K562 (cell line): ENCODE measurements at regions not wholly inside any gene's neighbourhood (a gene's known extent, or its start where the extent isn't known, plus 50 kb on each side); places are given as distances from the start of the nearest gene placed in this dataset.

Source experiments
- ATAC-seq: fragments of 200-7000 bp; cut with Tn5 transposase; 3 replicates; pipeline ENCODE4 v1.9.1; 2020; ENCODE audit warnings: moderate library complexity
- BruUV-seq: library from RNA; stranded (reverse); fragments of 400-500 nt; replicated peaks from 2 replicates; lab custom pipeline; 2021; lab: Mats Ljungman, UMichigan
- CTCF ChIA-PET: fragments of 300-600 bp; formaldehyde crosslinking; extraction: SDS; loops from one replicate; lab custom pipeline; 2021; ENCODE audit warnings: low intra/inter-chr PET ratio; lab: Yijun Ruan, JAX
- POLR2A ChIA-PET: fragments of 300-600, 350-650 bp; sonication (Branson Sonifier 250); formaldehyde crosslinking; extraction: SDS; loops from one replicate; lab custom pipeline; 2021; ENCODE audit warnings: antibody characterized with exemption, inconsistent platforms; lab: Yijun Ruan, JAX
- DNase-seq, 4 experiments: peaks; one replicate each; pipeline versions ENCODE4 v3.0.0 to v3.0.0-alpha.2; 2011 to 2018; ENCODE audit warnings: low spot score in 3 of 4, mixed read lengths in 3 of 4; ENCODE audit errors: extremely low read depth in 1 of 4
- FAIRE-seq: peaks from 2 replicates; lab custom pipeline; 2011; peaks lifted over from hg19 to GRCh38; lab: Jason Lieb, UNC
- H2AFZ ChIP-seq: 2 replicates; pipeline ENCODE4 v1.6.0; 2011; ENCODE audit warnings: low read depth, low read length, control low read depth, inconsistent platforms
- H3K27ac ChIP-seq: fragments of 200-600 bp; 3 replicates; pipeline ENCODE4 v1.8.0; 2011; ENCODE audit warnings: low read depth, mild to moderate bottlenecking, control low read depth, inconsistent platforms, low read length, moderate library complexity, mixed read lengths; ENCODE audit errors: extremely low read depth
- H3K27me3 ChIP-seq, 2 experiments: fragments of 300-600 bp in 1 of 2; 2 replicates in 1 of 2; 3 replicates in 1 of 2; pipeline versions ENCODE4 v1.6.0 to v1.8.0; 2011; ENCODE audit warnings: inconsistent platforms in 2 of 2, low read length in 2 of 2, mild to moderate bottlenecking in 1 of 2, mixed read lengths in 1 of 2, moderate library complexity in 1 of 2; ENCODE audit not compliant: control insufficient read depth in 2 of 2, insufficient read depth in 2 of 2
- H3K36me3 ChIP-seq: fragments of 300-600 bp; 3 replicates; pipeline ENCODE4 v1.8.0; 2011; ENCODE audit warnings: mild to moderate bottlenecking, low read length, inconsistent platforms; ENCODE audit not compliant: control insufficient read depth, insufficient read depth
- H3K4me1 ChIP-seq, 2 experiments: fragments of 200-600 bp in 1 of 2; replicated peaks in 1 of 2; 2 replicates in 1 of 2; 3 replicates in 1 of 2; pipeline versions ENCODE4 v1.5.1 to v1.8.0; 2011; ENCODE audit warnings: inconsistent platforms in 2 of 2, low read length in 2 of 2, mild to moderate bottlenecking in 1 of 2, mixed read lengths in 1 of 2, moderate library complexity in 1 of 2; ENCODE audit not compliant: control insufficient read depth in 2 of 2, insufficient read depth in 2 of 2
- H3K4me2 ChIP-seq: 2 replicates; pipeline ENCODE4 v1.6.1; 2011; ENCODE audit warnings: low read length, control low read depth, inconsistent platforms, mixed read lengths; ENCODE audit not compliant: insufficient read depth
- H3K4me3 ChIP-seq: fragments of 200-600 bp; sonication (generic), shearing (Covaris generic); 2 replicates; pipeline ENCODE4 v1.5.1; 2016; ENCODE audit warnings: control low read depth, inconsistent platforms
- H3K79me2 ChIP-seq: fragments of 200-600 bp; 3 replicates; pipeline ENCODE4 v1.8.0; 2011; ENCODE audit warnings: low read length, inconsistent platforms; ENCODE audit not compliant: control insufficient read depth, insufficient read depth
- H3K9ac ChIP-seq, 2 experiments: 2 replicates each; pipeline versions ENCODE4 v1.6.0 to v1.6.1; 2011; ENCODE audit warnings: low read depth in 2 of 2, low read length in 2 of 2, control low read depth in 1 of 2, inconsistent platforms in 1 of 2, mild to moderate bottlenecking in 1 of 2, mixed read lengths in 1 of 2; ENCODE audit not compliant: insufficient read depth in 1 of 2
- H3K9me1 ChIP-seq: one replicate; pipeline ENCODE4 v1.6.0; 2011; ENCODE audit warnings: inconsistent platforms, mild to moderate bottlenecking, low read length, moderate library complexity; ENCODE audit not compliant: control insufficient read depth, insufficient read depth
- H3K9me3 ChIP-seq: replicated peaks from 2 replicates; pipeline ENCODE4 v1.5.1; 2011; ENCODE audit warnings: low read depth, low read length, inconsistent platforms; ENCODE audit not compliant: control insufficient read depth, insufficient read depth
- H4K20me1 ChIP-seq: replicated peaks from 2 replicates; pipeline ENCODE4 v1.6.1; 2011; ENCODE audit warnings: low read length, inconsistent platforms, mixed read lengths; ENCODE audit not compliant: control insufficient read depth, insufficient read depth
- BRCA1 ChIP-seq, 2 experiments: fragments of 450-650 bp in 1 of 2; sonication (generic) in 1 of 2; formaldehyde crosslinking in 1 of 2; IDR thresholded peaks; 2 replicates each; pipeline versions ENCODE4 v1.5.0 to v1.6.1; 2017 to 2020; ENCODE audit warnings: mild to moderate bottlenecking in 1 of 2, missing genetic modification reagents in 1 of 2
- CTBP1 ChIP-seq: fragments of 450-650 bp; IDR thresholded peaks from 2 replicates; pipeline ENCODE4 v1.6.1; 2016; ENCODE audit warnings: borderline replicate concordance
- GABPB2 ChIP-seq: fragments of 250-450 bp; sonication (Bioruptor Pico); conservative IDR thresholded peaks from 2 replicates; pipeline ENCODE4 v1.5.1; 2021; ENCODE audit warnings: mild to moderate bottlenecking
- KHSRP ChIP-seq: fragments of 450-650 bp; IDR thresholded peaks from 2 replicates; pipeline ENCODE4 v1.6.1; 2017
- WGBS: fragments of 100-300 bp; shearing (Covaris generic); methylation state at CpG from one replicate; pipeline ENCODE4 v1.1.6; 2016; ENCODE audit warnings: low coverage, mixed read lengths; ENCODE audit not compliant: insufficient coverage; ENCODE audit errors: missing lambda C conversion rate; 5-methylcytosine and 5-hydroxymethylcytosine counted together
- in situ Hi-C: fragments of 300-500 bp; cut with MboI; formaldehyde crosslinking; loops from 4 replicates; pipeline ENCODE4 v1.15.0; 2018; ENCODE audit warnings: inconsistent platforms, mixed read lengths
- intact Hi-C: fragments of 100-400 bp; cut with micrococcal nuclease; formaldehyde crosslinking; loops from 2 replicates; pipeline ENCODE4 v1.14.2; 2022
- TF ChIP-seq, protein P1 (sequence below): sonication (generic); formaldehyde crosslinking; IDR thresholded peaks from 2 replicates; pipeline ENCODE4 v1.8.0; 2023; ENCODE audit warnings: missing genetic modification reagents, mild to moderate bottlenecking, borderline replicate concordance

- ChIA-PET POLR2A (no interaction called here), CTCF (no interaction called here)
- Histone ChIP-seq H3K9me3 (no peaks in the 10 kb centered on the region), H3K9me1 (no peaks in the 10 kb centered on the region), H3K4me3 (no peak overlapping the region), H3K27ac (no peak overlapping the region), H2AFZ (no peak overlapping the region), H4K20me1 (no peaks in the 10 kb centered on the region), H3K36me3 (no peaks in the 10 kb centered on the region), H3K79me2 (no peaks in the 10 kb centered on the region), H3K4me2 (no peak overlapping the region), H3K27me3 (no peaks in the 10 kb centered on the region), H3K9ac (no peak overlapping the region), H3K4me1 (no peaks in the 10 kb centered on the region)
- intact Hi-C loops: no loop called here
- ATAC-seq (no peak), FAIRE-seq (no peak), DNase-seq (no peak)
- 0% methylated on average over 3 of the region's 3 CpGs for WGBS
- in situ Hi-C loops: no loop called here
- TF ChIP-seq, protein P1, sequence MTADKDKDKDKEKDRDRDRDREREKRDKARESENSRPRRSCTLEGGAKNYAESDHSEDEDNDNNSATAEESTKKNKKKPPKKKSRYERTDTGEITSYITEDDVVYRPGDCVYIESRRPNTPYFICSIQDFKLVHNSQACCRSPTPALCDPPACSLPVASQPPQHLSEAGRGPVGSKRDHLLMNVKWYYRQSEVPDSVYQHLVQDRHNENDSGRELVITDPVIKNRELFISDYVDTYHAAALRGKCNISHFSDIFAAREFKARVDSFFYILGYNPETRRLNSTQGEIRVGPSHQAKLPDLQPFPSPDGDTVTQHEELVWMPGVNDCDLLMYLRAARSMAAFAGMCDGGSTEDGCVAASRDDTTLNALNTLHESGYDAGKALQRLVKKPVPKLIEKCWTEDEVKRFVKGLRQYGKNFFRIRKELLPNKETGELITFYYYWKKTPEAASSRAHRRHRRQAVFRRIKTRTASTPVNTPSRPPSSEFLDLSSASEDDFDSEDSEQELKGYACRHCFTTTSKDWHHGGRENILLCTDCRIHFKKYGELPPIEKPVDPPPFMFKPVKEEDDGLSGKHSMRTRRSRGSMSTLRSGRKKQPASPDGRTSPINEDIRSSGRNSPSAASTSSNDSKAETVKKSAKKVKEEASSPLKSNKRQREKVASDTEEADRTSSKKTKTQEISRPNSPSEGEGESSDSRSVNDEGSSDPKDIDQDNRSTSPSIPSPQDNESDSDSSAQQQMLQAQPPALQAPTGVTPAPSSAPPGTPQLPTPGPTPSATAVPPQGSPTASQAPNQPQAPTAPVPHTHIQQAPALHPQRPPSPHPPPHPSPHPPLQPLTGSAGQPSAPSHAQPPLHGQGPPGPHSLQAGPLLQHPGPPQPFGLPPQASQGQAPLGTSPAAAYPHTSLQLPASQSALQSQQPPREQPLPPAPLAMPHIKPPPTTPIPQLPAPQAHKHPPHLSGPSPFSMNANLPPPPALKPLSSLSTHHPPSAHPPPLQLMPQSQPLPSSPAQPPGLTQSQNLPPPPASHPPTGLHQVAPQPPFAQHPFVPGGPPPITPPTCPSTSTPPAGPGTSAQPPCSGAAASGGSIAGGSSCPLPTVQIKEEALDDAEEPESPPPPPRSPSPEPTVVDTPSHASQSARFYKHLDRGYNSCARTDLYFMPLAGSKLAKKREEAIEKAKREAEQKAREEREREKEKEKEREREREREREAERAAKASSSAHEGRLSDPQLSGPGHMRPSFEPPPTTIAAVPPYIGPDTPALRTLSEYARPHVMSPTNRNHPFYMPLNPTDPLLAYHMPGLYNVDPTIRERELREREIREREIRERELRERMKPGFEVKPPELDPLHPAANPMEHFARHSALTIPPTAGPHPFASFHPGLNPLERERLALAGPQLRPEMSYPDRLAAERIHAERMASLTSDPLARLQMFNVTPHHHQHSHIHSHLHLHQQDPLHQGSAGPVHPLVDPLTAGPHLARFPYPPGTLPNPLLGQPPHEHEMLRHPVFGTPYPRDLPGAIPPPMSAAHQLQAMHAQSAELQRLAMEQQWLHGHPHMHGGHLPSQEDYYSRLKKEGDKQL: no peak
- TF ChIP-seq CTBP1 (no peak), GABPB2 (no peak), KHSRP (no peak), BRCA1 (IDR thresholded peaks at IDR 0.05) (no peak), BRCA1 (CRISPR knock-in tag; IDR thresholded peaks at IDR 0.05) (no peak)
- BruUV-seq: no TSS peak
Observed at GRCh38 chr9:1170918-1171317, 120.8 kb downstream of the DMRT2 start.
